Astrocyte (in vitro differentiated cells and primary cell): ENCODE measurements at regions not wholly inside any gene's neighbourhood (a gene's known extent, or its start where the extent isn't known, plus 50 kb on each side); places are given as distances from the start of the nearest gene placed in this dataset.

ENCODE experiments used
- CTCF ChIP-seq: IDR thresholded peaks from 2 replicates; pipeline ENCODE4 v1.5.1; 2011; ENCODE audit warnings: low read depth, mild to moderate bottlenecking, inconsistent platforms, low read length, moderate library complexity; ENCODE audit not compliant: insufficient read depth
- EZH2 ChIP-seq: IDR thresholded peaks from 2 replicates; pipeline ENCODE4 v1.6.1; 2012; ENCODE audit warnings: mild to moderate bottlenecking, low read length, inconsistent platforms; ENCODE audit not compliant: insufficient read depth

- TF ChIP-seq CTCF (no peak), EZH2 (no peak)
Measured at GRCh38 chrY:18664559-18664958, 109.0 kb downstream of the HSFY2 start.
